AG09319 (cell line): ENCODE measurements at regions not wholly inside any gene's neighbourhood (a gene's known extent, or its start where the extent isn't known, plus 50 kb on each side); places are given as distances from the start of the nearest gene placed in this dataset.

ENCODE experiments used
- DNase-seq: peaks from one replicate; pipeline ENCODE4 v3.0.0-alpha.2; 2010; ENCODE audit warnings: low read depth; ENCODE audit errors: extremely low read depth
- CTCF ChIP-seq: IDR thresholded peaks from 2 replicates; pipeline ENCODE4 v1.5.1; 2011; ENCODE audit warnings: low read depth, mild to moderate bottlenecking, inconsistent platforms, low read length, moderate library complexity

DNA sequence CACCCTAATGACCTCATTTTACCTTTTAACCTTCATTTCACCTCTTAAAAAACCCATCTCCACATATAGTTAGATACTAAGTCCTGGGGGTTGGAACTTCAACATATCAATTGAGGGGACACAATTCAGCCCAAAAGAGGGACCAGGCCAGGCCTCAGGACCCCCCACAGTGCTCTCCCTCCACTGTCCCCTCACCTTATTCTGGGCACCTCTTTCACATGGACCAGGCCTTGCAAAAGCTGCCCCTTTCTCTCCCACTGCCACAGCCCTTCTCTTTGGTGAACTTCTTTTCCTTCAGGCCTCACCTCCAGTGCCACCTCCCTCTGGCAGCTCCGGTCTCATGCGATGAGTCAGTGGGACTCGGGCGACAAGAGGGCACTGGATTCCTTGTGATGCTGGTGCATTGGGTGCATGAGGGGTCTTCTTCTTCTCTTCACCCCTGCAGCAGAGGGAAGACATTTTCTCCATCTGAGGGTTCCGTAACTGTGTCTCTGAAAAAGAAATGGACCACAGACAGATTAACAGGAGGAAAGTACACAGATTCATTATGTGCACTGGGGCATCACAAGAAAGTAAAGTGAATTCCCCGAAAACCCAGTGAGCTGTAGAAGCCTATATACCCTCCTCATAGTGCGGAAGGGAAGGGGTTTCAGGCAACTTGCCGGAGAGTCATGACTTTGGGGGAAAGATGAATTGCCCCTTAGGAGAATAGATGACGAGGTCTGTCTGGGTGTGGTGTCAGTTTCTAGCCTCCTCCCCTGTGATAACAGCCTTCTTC lies 288.7 kb upstream of the IGFBP3 start:
- no peak for DNase-seq
- no peak for TF ChIP-seq CTCF

DNA sequence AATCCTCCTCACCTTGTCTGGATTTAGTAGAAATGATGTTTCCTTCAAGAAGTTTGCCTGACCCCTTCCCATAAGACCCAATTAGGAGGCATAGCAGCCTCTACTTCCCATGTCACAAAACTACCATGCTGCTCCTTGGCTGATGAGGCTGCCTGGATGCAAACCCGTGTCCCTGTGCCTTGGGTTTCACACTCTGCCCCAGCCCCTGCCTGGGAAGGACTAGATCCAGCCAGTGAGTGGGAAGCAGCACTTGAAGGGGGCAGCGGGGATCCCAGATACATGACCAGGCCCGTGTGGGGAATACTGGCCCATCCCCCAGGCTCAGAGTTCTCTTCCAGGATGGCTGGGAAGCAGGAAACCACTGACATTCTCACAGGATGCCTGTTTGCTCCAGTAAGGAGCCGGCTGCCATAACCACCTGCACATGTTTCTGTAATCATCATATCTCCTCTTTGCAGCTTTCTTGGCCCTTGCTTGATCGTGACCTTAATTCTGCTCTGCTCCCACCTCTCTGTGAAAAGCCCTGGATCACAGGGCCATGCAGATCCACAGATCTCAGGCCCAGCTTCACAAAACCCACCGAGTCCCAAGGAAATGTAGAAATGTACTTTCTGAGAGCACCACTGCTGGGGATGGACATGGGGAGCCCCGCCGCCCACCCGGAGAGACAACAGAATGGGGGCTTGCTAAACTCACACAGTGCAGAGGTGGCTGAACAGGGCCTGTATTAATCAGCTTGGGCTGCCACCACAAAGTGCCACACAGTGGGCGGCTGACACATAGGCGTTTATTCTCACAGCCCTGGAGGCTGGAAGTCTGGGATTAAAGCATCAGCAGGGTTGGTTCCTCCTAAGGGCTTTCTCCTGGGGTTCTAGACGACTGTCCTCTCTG lies 287.8 kb upstream of the IGFBP3 start:
- TF ChIP-seq CTCF: no peak
- DNase-seq: no peak

DNA sequence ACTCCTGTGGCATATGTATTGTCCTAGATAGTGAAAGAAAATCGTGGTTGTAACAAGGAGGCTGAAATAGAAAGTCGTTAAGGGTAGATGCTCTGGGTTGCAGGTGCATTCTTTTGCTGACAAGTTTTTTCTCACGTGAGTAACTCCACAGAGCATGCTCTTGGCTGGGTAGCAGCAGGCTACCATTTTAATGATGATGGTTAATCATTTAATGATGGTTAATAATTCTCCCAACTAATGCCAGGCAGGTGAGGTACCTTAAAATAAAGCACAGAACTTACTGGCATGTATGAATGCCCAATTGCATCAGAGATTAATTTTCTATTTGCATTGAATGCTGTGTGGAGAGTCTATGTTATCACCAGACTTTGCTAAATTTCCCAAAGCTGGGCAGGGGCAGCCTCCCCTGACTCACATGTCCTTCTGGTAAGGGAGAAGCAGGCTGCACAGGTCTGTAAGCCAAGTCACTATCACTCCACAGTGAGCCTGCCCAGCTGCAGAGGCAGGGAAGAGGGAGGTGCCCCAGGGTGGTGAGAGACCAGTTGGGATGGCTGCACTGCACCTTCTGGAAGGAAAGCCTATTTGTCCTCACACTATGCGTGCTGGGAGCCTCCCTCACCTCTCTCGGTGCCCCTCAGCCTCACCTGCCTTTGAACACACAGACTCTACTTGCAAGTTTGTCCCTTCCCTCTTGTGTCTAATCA lies 287.0 kb upstream of the IGFBP3 start:
- no peak for TF ChIP-seq CTCF
- DNase-seq: no peak

DNA sequence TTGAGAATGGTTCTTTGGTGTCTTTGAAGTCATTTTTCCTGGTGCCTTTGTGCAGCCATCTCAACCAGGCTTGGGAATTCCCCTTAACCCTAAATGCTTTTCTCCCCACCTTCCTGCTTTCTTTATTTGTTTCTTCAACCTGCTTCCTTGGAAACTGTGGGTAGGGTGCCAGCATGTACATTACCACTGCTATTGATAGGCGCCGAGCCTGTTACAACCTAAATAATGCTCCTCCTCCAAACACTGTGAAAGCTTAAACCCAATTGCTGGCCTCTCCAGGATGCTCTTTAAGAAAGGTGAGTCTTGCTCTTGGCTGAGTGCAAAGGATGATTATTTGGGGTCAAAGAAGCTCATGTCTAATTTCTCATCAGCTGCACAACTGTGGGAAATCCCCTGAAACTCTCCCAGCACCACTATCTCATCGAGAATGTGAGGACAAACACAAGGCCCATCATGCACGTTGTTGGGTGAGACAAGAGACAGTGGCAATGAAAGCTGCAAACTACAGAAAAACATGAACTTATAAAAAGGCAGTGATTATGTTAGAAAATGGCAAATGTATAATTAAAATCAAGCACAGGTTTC lies 285.5 kb upstream of the IGFBP3 start:
- no peak for TF ChIP-seq CTCF
- DNase-seq: no peak

- DNase-seq: no peak
- no peak for TF ChIP-seq CTCF
Observed at GRCh38 chr7:46205478-46205877, 284.4 kb upstream of the IGFBP3 start.

GRCh38 chr7:46203926-46204325 lies 282.9 kb upstream of the IGFBP3 start:
- no peak for DNase-seq
- no peak for TF ChIP-seq CTCF
